ENCODE measurements at regions not wholly inside any gene's neighbourhood (a gene's known extent, or its start where the extent isn't known, plus 50 kb on each side); places are given as distances from the start of the nearest gene placed in this dataset.

GRCh38 chr22:45067731-45068130, 57.9 kb upstream of the PHF21B start:
- TF ChIP-seq CTCF (IDR thresholded peaks at IDR 0.05) (no peak), POLR2A (IDR thresholded peaks at IDR 0.05) (no peak)

Data from heart left ventricle (tissue), 13 donors.